GM12878 (cell line): ENCODE measurements at regions not wholly inside any gene's neighbourhood (a gene's known extent, or its start where the extent isn't known, plus 50 kb on each side); places are given as distances from the start of the nearest gene placed in this dataset.

Experiments
- CEBPB ChIP-seq, 2 experiments: fragments of 150-350 bp in 1 of 2; IDR thresholded peaks; 2 replicates each; pipeline ENCODE4 v1.6.1; 2012 to 2014; ENCODE audit warnings: low read depth in 2 of 2, low read length in 2 of 2, borderline replicate concordance in 1 of 2, inconsistent platforms in 1 of 2
- CTCF ChIP-seq, 3 experiments: IDR thresholded peaks in 2 of 3; conservative IDR thresholded peaks in 1 of 3; 2 replicates each; pipeline ENCODE4 v1.5.1; 2011; ENCODE audit warnings: low read depth in 3 of 3, low read length in 3 of 3, mild to moderate bottlenecking in 3 of 3, control low read depth in 2 of 3, moderate library complexity in 2 of 3, inconsistent platforms in 1 of 3, mixed read lengths in 1 of 3; ENCODE audit not compliant: control insufficient read depth in 2 of 3, insufficient read depth in 1 of 3; ENCODE audit errors: extremely low read depth in 1 of 3
- ELK1 ChIP-seq: IDR thresholded peaks from 2 replicates; pipeline ENCODE4 v1.6.1; 2012; ENCODE audit warnings: low read depth, low read length, improper control_type of control experiment
- EZH2 ChIP-seq: IDR thresholded peaks from 2 replicates; pipeline ENCODE4 v1.6.1; 2012; ENCODE audit warnings: low read depth, mild to moderate bottlenecking, control low read depth, inconsistent platforms, low read length, borderline replicate concordance; ENCODE audit not compliant: control insufficient read depth
- GABPA ChIP-seq: IDR thresholded peaks from 2 replicates; pipeline ENCODE4 v1.6.1; 2014; ENCODE audit warnings: antibody characterized with exemption, low read depth, mild to moderate bottlenecking, inconsistent platforms
- MEF2A ChIP-seq: IDR thresholded peaks from 2 replicates; pipeline ENCODE4 v1.6.1; 2011; ENCODE audit warnings: low read depth, mild to moderate bottlenecking, low read length, moderate library complexity; ENCODE audit not compliant: insufficient read depth
- ZNF207 ChIP-seq: fragments of 450-650 bp; IDR thresholded peaks from 2 replicates; pipeline ENCODE4 v1.6.1; 2014; ENCODE audit warnings: antibody characterized with exemption, mild to moderate bottlenecking, borderline replicate concordance
- ZNF217 ChIP-seq: fragments of 450-650 bp; IDR thresholded peaks from 2 replicates; pipeline ENCODE4 v1.6.1; 2017; ENCODE audit warnings: antibody characterized with exemption, mild to moderate bottlenecking
- TF ChIP-seq, protein P1 (sequence below): fragments of 450-650 bp; IDR thresholded peaks from 2 replicates; pipeline ENCODE4 v1.6.1; 2017; ENCODE audit warnings: mild to moderate bottlenecking
- TF ChIP-seq, protein P2 (sequence below): IDR thresholded peaks from 2 replicates; pipeline ENCODE4 v1.6.1; 2012; ENCODE audit warnings: low read depth, low read length, improper control_type of control experiment

GRCh38 chr18:14933049-14933851 is 185.3 kb downstream of the ANKRD30B start:
- TF ChIP-seq, protein P1, sequence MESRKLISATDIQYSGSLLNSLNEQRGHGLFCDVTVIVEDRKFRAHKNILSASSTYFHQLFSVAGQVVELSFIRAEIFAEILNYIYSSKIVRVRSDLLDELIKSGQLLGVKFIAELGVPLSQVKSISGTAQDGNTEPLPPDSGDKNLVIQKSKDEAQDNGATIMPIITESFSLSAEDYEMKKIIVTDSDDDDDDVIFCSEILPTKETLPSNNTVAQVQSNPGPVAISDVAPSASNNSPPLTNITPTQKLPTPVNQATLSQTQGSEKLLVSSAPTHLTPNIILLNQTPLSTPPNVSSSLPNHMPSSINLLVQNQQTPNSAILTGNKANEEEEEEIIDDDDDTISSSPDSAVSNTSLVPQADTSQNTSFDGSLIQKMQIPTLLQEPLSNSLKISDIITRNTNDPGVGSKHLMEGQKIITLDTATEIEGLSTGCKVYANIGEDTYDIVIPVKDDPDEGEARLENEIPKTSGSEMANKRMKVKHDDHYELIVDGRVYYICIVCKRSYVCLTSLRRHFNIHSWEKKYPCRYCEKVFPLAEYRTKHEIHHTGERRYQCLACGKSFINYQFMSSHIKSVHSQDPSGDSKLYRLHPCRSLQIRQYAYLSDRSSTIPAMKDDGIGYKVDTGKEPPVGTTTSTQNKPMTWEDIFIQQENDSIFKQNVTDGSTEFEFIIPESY = no peak
- TF ChIP-seq, protein P2, sequence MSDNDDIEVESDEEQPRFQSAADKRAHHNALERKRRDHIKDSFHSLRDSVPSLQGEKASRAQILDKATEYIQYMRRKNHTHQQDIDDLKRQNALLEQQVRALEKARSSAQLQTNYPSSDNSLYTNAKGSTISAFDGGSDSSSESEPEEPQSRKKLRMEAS = no peak
- TF ChIP-seq ZNF207 (no peak), GABPA (no peak), ZNF217 (no peak), CTCF (IDR thresholded peaks at IDR 0.05 in 2 of 3, conservative IDR thresholded peaks at IDR 0.05 in 1 of 3; ENCODE audit: control insufficient read depth in 2 of 3, extremely low read depth in 1 of 3, insufficient read depth in 1 of 3, low read depth in 3 of 3, low read length in 3 of 3) (no peak), ELK1 (no peak), EZH2 (no peak), CEBPB (IDR thresholded peaks at IDR 0.05; ENCODE audit: borderline replicate concordance in 1 of 2, low read depth in 2 of 2, low read length in 2 of 2) (no peak), MEF2A (no peak)
